Activated T-cell treated with anti-CD3 and anti-CD28 coated beads for 1 hour (primary cell): ENCODE measurements at regions not wholly inside any gene's neighbourhood (a gene's known extent, or its start where the extent isn't known, plus 50 kb on each side); places are given as distances from the start of the nearest gene placed in this dataset.
"Not testable (repeated sequence)": the region's sequence is repeated elsewhere in the genome, so short reads cannot be mapped to it uniquely, and the experiment has no call there.

Source experiments
- DNase-seq: peaks from one replicate; pipeline ENCODE4 v3.0.0-alpha.2; 2020; ENCODE audit warnings: low read depth

- no peak for DNase-seq
Measured at GRCh38 chr11:25515576-25515975, 816.4 kb upstream of the ANO3 start.

- no peak for DNase-seq
Measured at GRCh38 chr11:25520459-25520858, 811.5 kb upstream of the ANO3 start.

- no peak for DNase-seq
Measured at GRCh38 chr11:25527841-25528240, 804.1 kb upstream of the ANO3 start.

GRCh38 chr11:25529572-25529971 lies 802.4 kb upstream of the ANO3 start:
- DNase-seq, result no peak

GRCh38 chr11:25535467-25536272 lies 796.3 kb upstream of the ANO3 start:
- DNase-seq, result no peak

GRCh38 chr11:25536289-25536688 lies 795.6 kb upstream of the ANO3 start:
- no peak for DNase-seq

- no peak for DNase-seq
Measured at GRCh38 chr11:25537393-25537792, 794.5 kb upstream of the ANO3 start.

- no peak for DNase-seq
Measured at GRCh38 chr11:25547292-25547691, 784.6 kb upstream of the ANO3 start.

GRCh38 chr11:25562417-25562816 lies 769.5 kb upstream of the ANO3 start:
- no peak for DNase-seq

GRCh38 chr11:25565846-25566245 lies 766.1 kb upstream of the ANO3 start:
- no peak for DNase-seq

- DNase-seq, result no peak
Measured at GRCh38 chr11:25566298-25567200, 765.4 kb upstream of the ANO3 start.

GRCh38 chr11:25576320-25576719 lies 755.6 kb upstream of the ANO3 start:
- DNase-seq, result no peak

GRCh38 chr11:25579554-25579953 lies 752.4 kb upstream of the ANO3 start:
- not testable (repeated sequence) for DNase-seq

- DNase-seq, result no peak
Measured at GRCh38 chr11:25583596-25583995, 748.3 kb upstream of the ANO3 start.

- DNase-seq, result no peak
Measured at GRCh38 chr11:25587496-25587895, 744.4 kb upstream of the ANO3 start.

- DNase-seq, result no peak
Measured at GRCh38 chr11:25593221-25593620, 738.7 kb upstream of the ANO3 start.

- DNase-seq, result no peak
Measured at GRCh38 chr11:25596701-25597100, 735.2 kb upstream of the ANO3 start.

- no peak for DNase-seq
Measured at GRCh38 chr11:25597696-25598095, 734.2 kb upstream of the ANO3 start.

GRCh38 chr11:25602149-25602548 lies 729.8 kb upstream of the ANO3 start:
- no peak for DNase-seq

GRCh38 chr11:25602959-25603358 lies 729.0 kb upstream of the ANO3 start:
- DNase-seq, result no peak

GRCh38 chr11:25612806-25613205 lies 719.1 kb upstream of the ANO3 start:
- no peak for DNase-seq

- no peak for DNase-seq
Measured at GRCh38 chr11:25613451-25613850, 718.5 kb upstream of the ANO3 start.

- DNase-seq, result no peak
Measured at GRCh38 chr11:25613865-25614264, 718.1 kb upstream of the ANO3 start.
